H9 (cell line): ENCODE measurements at regions not wholly inside any gene's neighbourhood (a gene's known extent, or its start where the extent isn't known, plus 50 kb on each side); places are given as distances from the start of the nearest gene placed in this dataset.

Experiments used
- DNase-seq: peaks from one replicate; pipeline ENCODE4 v3.0.0-alpha.2; 2017
- H2AFZ ChIP-seq: one replicate; pipeline ENCODE4 v1.6.1; 2013; ENCODE audit warnings: mild to moderate bottlenecking, low read length, control low read depth, moderate library complexity
- H2AK5ac ChIP-seq: 2 replicates; pipeline ENCODE4 v1.6.1; 2013; ENCODE audit warnings: low read length, control low read depth, mixed read lengths; ENCODE audit not compliant: insufficient read length
- H2BK120ac ChIP-seq: one replicate; pipeline ENCODE4 v1.6.1; 2013; ENCODE audit warnings: low read depth, mild to moderate bottlenecking, low read length, control low read depth, inconsistent platforms; ENCODE audit not compliant: poor library complexity, severe bottlenecking
- H2BK12ac ChIP-seq: 2 replicates; pipeline ENCODE4 v1.6.1; 2013; ENCODE audit warnings: low read length, control low read depth, mixed read lengths, low read depth; ENCODE audit not compliant: insufficient read length
- H2BK15ac ChIP-seq: 2 replicates; pipeline ENCODE4 v1.6.1; 2013; ENCODE audit warnings: low read depth, low read length, control low read depth
- H2BK20ac ChIP-seq: one replicate; pipeline ENCODE4 v1.6.1; 2013; ENCODE audit warnings: low read depth, mild to moderate bottlenecking, low read length, control low read depth, inconsistent platforms; ENCODE audit not compliant: poor library complexity, severe bottlenecking
- H2BK5ac ChIP-seq: 2 replicates; pipeline ENCODE4 v1.6.1; 2013; ENCODE audit warnings: low read length, control low read depth, mixed read lengths; ENCODE audit not compliant: insufficient read length
- H3K14ac ChIP-seq: 2 replicates; pipeline ENCODE4 v1.6.1; 2013; ENCODE audit warnings: low read length, control low read depth; ENCODE audit not compliant: insufficient read depth
- H3K18ac ChIP-seq: 2 replicates; pipeline ENCODE4 v1.6.1; 2013; ENCODE audit warnings: low read depth, mild to moderate bottlenecking, mixed read lengths, low read length, control low read depth; ENCODE audit not compliant: insufficient read length
- H3K23ac ChIP-seq: 2 replicates; pipeline ENCODE4 v1.6.1; 2013; ENCODE audit warnings: low read length, control low read depth, mixed read lengths, low read depth; ENCODE audit not compliant: insufficient read length
- H3K23me2 ChIP-seq: 2 replicates; pipeline ENCODE4 v1.6.1; 2013; ENCODE audit warnings: low read depth, mild to moderate bottlenecking, mixed read lengths, low read length, control low read depth; ENCODE audit not compliant: insufficient read length, poor library complexity, severe bottlenecking
- H3K27ac ChIP-seq: 2 replicates; pipeline ENCODE4 v1.5.1; 2013; ENCODE audit warnings: low read length, control low read depth, mixed read lengths, low read depth; ENCODE audit not compliant: insufficient read length
- H3K27me3 ChIP-seq: 2 replicates; pipeline ENCODE4 v1.6.1; 2013; ENCODE audit warnings: low read length, control low read depth, inconsistent platforms; ENCODE audit not compliant: insufficient read depth
- H3K4ac ChIP-seq: 2 replicates; pipeline ENCODE4 v1.6.1; 2013; ENCODE audit warnings: low read depth, mild to moderate bottlenecking, control low read depth, inconsistent platforms, low read length, moderate library complexity
- H3K4me1 ChIP-seq: 2 replicates; pipeline ENCODE4 v1.6.1; 2013; ENCODE audit warnings: low read length, control low read depth, inconsistent platforms; ENCODE audit not compliant: insufficient read depth
- H3K4me2 ChIP-seq: 2 replicates; pipeline ENCODE4 v1.6.1; 2013; ENCODE audit warnings: low read length, control low read depth, mixed read lengths; ENCODE audit not compliant: insufficient read length, insufficient read depth
- H3K56ac ChIP-seq: 2 replicates; pipeline ENCODE4 v1.6.1; 2013; ENCODE audit warnings: low read depth, mild to moderate bottlenecking, mixed read lengths, low read length, control low read depth; ENCODE audit not compliant: insufficient read length
- H3K79me1 ChIP-seq: 2 replicates; pipeline ENCODE4 v1.6.1; 2013; ENCODE audit warnings: low read depth, mild to moderate bottlenecking, moderate library complexity, low read length, control low read depth, inconsistent platforms; ENCODE audit not compliant: insufficient read depth, poor library complexity, severe bottlenecking
- H3K79me2 ChIP-seq: 2 replicates; pipeline ENCODE4 v1.6.1; 2013; ENCODE audit warnings: low read length, control low read depth, inconsistent platforms; ENCODE audit not compliant: insufficient read depth
- H3K9ac ChIP-seq: 2 replicates; pipeline ENCODE4 v1.6.1; 2013; ENCODE audit warnings: low read length, control low read depth, mixed read lengths; ENCODE audit not compliant: insufficient read length; ENCODE audit errors: extremely low read depth
- H3K9me3 ChIP-seq: one replicate; pipeline ENCODE4 v1.6.1; 2013; ENCODE audit warnings: low read depth, low read length, inconsistent platforms; ENCODE audit not compliant: control insufficient read depth
- H3T11ph ChIP-seq: one replicate; pipeline ENCODE4 v1.6.1; 2013; ENCODE audit warnings: mild to moderate bottlenecking, low read length, control low read depth, inconsistent platforms
- H4K20me1 ChIP-seq: one replicate; pipeline ENCODE4 v1.6.1; 2013; ENCODE audit not compliant: control insufficient read depth, insufficient read length, insufficient read depth
- H4K5ac ChIP-seq: 2 replicates; pipeline ENCODE4 v1.6.1; 2013; ENCODE audit warnings: low read depth, mild to moderate bottlenecking, mixed read lengths, low read length, control low read depth; ENCODE audit not compliant: insufficient read length
- H4K8ac ChIP-seq: replicated peaks from 2 replicates; pipeline ENCODE4 v1.6.1; 2013; ENCODE audit warnings: low read length, control low read depth, mixed read lengths, low read depth; ENCODE audit not compliant: insufficient read length
- H4K91ac ChIP-seq: 2 replicates; pipeline ENCODE4 v1.6.1; 2013; ENCODE audit warnings: low read depth, mild to moderate bottlenecking, moderate library complexity, mixed read lengths, low read length, control low read depth; ENCODE audit not compliant: insufficient read length
- H3K27ac Mint-ChIP-seq, 3 experiments: 2 replicates in 2 of 3; 3 replicates in 1 of 3; pipeline ENCODE4 v1.8.0; 2020 to 2021; ENCODE audit warnings: mixed read lengths in 3 of 3, mild to moderate bottlenecking in 1 of 3, moderate library complexity in 1 of 3
- H3K27me3 Mint-ChIP-seq: 2 replicates; pipeline ENCODE4 v1.8.0; 2021; ENCODE audit warnings: low read depth, mild to moderate bottlenecking, moderate library complexity, mixed read lengths
- H3K36me3 Mint-ChIP-seq, 3 experiments: 2 replicates in 2 of 3; 3 replicates in 1 of 3; pipeline ENCODE4 v1.8.0; 2020 to 2021; ENCODE audit warnings: low read depth in 3 of 3, mixed read lengths in 3 of 3; ENCODE audit not compliant: insufficient read depth in 1 of 3
- H3K4me1 Mint-ChIP-seq, 2 experiments: 2 replicates each; pipeline ENCODE4 v1.8.0; 2020; ENCODE audit warnings: mixed read lengths in 2 of 2
- H3K4me3 Mint-ChIP-seq, 2 experiments: 2 replicates in 1 of 2; 3 replicates in 1 of 2; pipeline ENCODE4 v1.8.0; 2020 to 2021; ENCODE audit warnings: mild to moderate bottlenecking in 2 of 2, mixed read lengths in 2 of 2, moderate library complexity in 1 of 2
- H3K9me3 Mint-ChIP-seq, 2 experiments: 2 replicates in 1 of 2; 3 replicates in 1 of 2; pipeline ENCODE4 v1.8.0; 2020; ENCODE audit warnings: mild to moderate bottlenecking in 2 of 2, mixed read lengths in 2 of 2, moderate library complexity in 1 of 2
- WGBS: extraction: QIAGEN DNeasy Blood & Tissue Kit; methylation state at CpG from one replicate; pipeline ENCODE4 v1.1.7; 2013; ENCODE audit warnings: missing lambda C conversion rate, low lambda C conversion rate, mixed read lengths; ENCODE audit not compliant: insufficient read length; ENCODE audit errors: extremely low coverage; 5-methylcytosine and 5-hydroxymethylcytosine counted together
- TF ChIP-seq, protein P1 (sequence below): fragments of 200-600 bp; sonication (generic); conservative IDR thresholded peaks from 3 replicates; pipeline ENCODE4 v1.8.0; 2021; ENCODE audit warnings: antibody characterized with exemption, mild to moderate bottlenecking

GRCh38 chr4:45099471-45099870 lies 373.1 kb upstream of the GNPDA2 start:
- Mint-ChIP-seq H3K9me3 (peaks cover 5 to 7% of the 10 kb centered on the region in 2 experiments; a peak in 3 of 5 replicates), H3K27me3 (no peaks in the 10 kb centered on the region), H3K4me3 (no peak overlapping the region), H3K27ac (no peak overlapping the region), H3K36me3 (peaks cover 0 to 4% (median 0%) of the 10 kb centered on the region in 3 experiments; a peak in 1 of 7 replicates), H3K4me1 (peaks cover 7 to 8% of the 10 kb centered on the region in 2 experiments)
- Histone ChIP-seq H3K79me2 (no peaks in the 10 kb centered on the region), H3T11ph (no peak overlapping the region), H2BK20ac (no peak overlapping the region), H3K79me1 (no peaks in the 10 kb centered on the region), H4K8ac (no peak overlapping the region), H3K23ac (no peak overlapping the region), H2AFZ (no peak overlapping the region), H3K56ac (no peak overlapping the region), H3K27ac (no peak overlapping the region), H2BK5ac (no peak overlapping the region), H3K27me3 (no peaks in the 10 kb centered on the region), H4K91ac (no peak overlapping the region), H3K18ac (no peak overlapping the region), H2AK5ac (no peak overlapping the region), H3K4me2 (no peak overlapping the region), H2BK15ac (no peak overlapping the region), H3K9ac (no peak overlapping the region), H4K20me1 (no peaks in the 10 kb centered on the region), H3K4me1 (no peaks in the 10 kb centered on the region), H3K4ac (no peak overlapping the region), H3K9me3 (no peaks in the 10 kb centered on the region), H3K14ac (no peak overlapping the region), H3K23me2 (no peaks in the 10 kb centered on the region), H2BK120ac (no peak overlapping the region), H4K5ac (no peak overlapping the region), H2BK12ac (no peak overlapping the region)
- WGBS, result no CpG with 5 or more reads among the region's 1 CpG
- no peak for DNase-seq
- TF ChIP-seq, protein P1, sequence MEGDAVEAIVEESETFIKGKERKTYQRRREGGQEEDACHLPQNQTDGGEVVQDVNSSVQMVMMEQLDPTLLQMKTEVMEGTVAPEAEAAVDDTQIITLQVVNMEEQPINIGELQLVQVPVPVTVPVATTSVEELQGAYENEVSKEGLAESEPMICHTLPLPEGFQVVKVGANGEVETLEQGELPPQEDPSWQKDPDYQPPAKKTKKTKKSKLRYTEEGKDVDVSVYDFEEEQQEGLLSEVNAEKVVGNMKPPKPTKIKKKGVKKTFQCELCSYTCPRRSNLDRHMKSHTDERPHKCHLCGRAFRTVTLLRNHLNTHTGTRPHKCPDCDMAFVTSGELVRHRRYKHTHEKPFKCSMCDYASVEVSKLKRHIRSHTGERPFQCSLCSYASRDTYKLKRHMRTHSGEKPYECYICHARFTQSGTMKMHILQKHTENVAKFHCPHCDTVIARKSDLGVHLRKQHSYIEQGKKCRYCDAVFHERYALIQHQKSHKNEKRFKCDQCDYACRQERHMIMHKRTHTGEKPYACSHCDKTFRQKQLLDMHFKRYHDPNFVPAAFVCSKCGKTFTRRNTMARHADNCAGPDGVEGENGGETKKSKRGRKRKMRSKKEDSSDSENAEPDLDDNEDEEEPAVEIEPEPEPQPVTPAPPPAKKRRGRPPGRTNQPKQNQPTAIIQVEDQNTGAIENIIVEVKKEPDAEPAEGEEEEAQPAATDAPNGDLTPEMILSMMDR, result no peak
